C4-2B (cell line): ENCODE measurements at regions not wholly inside any gene's neighbourhood (a gene's known extent, or its start where the extent isn't known, plus 50 kb on each side); places are given as distances from the start of the nearest gene placed in this dataset.

Experiments
- ZFX ChIP-seq: fragments of 450-650 bp; IDR thresholded peaks from 2 replicates; pipeline ENCODE4 v1.6.1; 2017
- TF ChIP-seq, protein P1 (sequence below): fragments of 450-650 bp; conservative IDR thresholded peaks from 2 replicates; pipeline ENCODE4 v1.5.1; 2017; ENCODE audit warnings: mild to moderate bottlenecking

DNA sequence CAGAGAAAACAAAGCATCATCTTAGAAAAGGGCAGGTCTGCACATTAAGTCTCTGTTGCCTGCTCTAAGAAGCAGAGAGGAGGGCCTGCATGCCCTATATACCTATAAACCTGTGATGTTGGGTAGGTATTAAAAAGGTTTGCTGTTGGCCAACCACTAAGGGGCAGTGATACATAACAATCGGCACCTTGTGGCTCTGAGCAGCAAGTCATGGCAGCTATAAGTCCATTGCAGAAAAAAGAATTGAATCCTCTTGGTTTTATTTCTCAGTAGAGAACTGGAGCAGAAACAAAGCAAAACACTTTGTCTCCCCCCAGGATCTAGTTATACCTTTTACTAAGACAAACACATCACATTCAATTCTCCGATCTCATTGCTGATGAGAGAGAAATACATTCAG lies 1364.4 kb downstream of the STIM2 start:
- TF ChIP-seq, protein P1, sequence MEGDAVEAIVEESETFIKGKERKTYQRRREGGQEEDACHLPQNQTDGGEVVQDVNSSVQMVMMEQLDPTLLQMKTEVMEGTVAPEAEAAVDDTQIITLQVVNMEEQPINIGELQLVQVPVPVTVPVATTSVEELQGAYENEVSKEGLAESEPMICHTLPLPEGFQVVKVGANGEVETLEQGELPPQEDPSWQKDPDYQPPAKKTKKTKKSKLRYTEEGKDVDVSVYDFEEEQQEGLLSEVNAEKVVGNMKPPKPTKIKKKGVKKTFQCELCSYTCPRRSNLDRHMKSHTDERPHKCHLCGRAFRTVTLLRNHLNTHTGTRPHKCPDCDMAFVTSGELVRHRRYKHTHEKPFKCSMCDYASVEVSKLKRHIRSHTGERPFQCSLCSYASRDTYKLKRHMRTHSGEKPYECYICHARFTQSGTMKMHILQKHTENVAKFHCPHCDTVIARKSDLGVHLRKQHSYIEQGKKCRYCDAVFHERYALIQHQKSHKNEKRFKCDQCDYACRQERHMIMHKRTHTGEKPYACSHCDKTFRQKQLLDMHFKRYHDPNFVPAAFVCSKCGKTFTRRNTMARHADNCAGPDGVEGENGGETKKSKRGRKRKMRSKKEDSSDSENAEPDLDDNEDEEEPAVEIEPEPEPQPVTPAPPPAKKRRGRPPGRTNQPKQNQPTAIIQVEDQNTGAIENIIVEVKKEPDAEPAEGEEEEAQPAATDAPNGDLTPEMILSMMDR = peak; percentile 58
- TF ChIP-seq ZFX = no peak
